Psoas muscle (tissue), 7 donors: ENCODE measurements at regions not wholly inside any gene's neighbourhood (a gene's known extent, or its start where the extent isn't known, plus 50 kb on each side); places are given as distances from the start of the nearest gene placed in this dataset.

Experiments
- ATAC-seq, 4 donors: fragments of 200-7000 bp; cut with Tn5 transposase; one replicate each; pipeline ENCODE4 v1.9.1; 2020; ENCODE audit warnings: moderate library complexity in 3 of 4, mild to moderate bottlenecking in 2 of 4
- DNase-seq, 2 donors: peaks; one replicate each; pipeline ENCODE4 v3.0.0-alpha.2; 2020
- H3K27ac ChIP-seq: fragments of 200-600 bp; one replicate; pipeline ENCODE4 v1.8.0; 2022
- H3K27me3 ChIP-seq, 3 donors: fragments of 200-600 bp in 1 of 3; one replicate each; pipeline versions ENCODE4 v1.6.1 to v1.8.0; 2013 to 2022; ENCODE audit warnings: low read length in 2 of 3, mild to moderate bottlenecking in 2 of 3, moderate library complexity in 1 of 3; ENCODE audit not compliant: insufficient read depth in 3 of 3
- H3K36me3 ChIP-seq, 2 donors: fragments of 200-600 bp in 1 of 2; one replicate each; pipeline versions ENCODE4 v1.6.1 to v1.8.0; 2013 to 2022; ENCODE audit warnings: low read depth in 1 of 2, mild to moderate bottlenecking in 1 of 2, moderate library complexity in 1 of 2; ENCODE audit not compliant: insufficient read depth in 1 of 2
- H3K4me1 ChIP-seq: fragments of 200-600 bp; one replicate; pipeline ENCODE4 v1.8.0; 2022
- H3K4me3 ChIP-seq: fragments of 200-600 bp; one replicate; pipeline ENCODE4 v1.8.0; 2022; ENCODE audit warnings: mild to moderate bottlenecking
- H3K9me3 ChIP-seq: fragments of 200-600 bp; one replicate; pipeline ENCODE4 v1.8.0; 2022
- WGBS, 3 donors: extraction: QIAGEN DNeasy Blood & Tissue Kit; methylation state at CpG; one replicate each; pipeline versions ENCODE4 v1.1.6 to v1.1.7; 2013; 5-methylcytosine and 5-hydroxymethylcytosine counted together
- intact Hi-C, 2 donors: fragments of 100-400 bp; cut with DNase I; formaldehyde crosslinking; loops; one replicate each; pipeline versions ENCODE4 v1.11.0 to v1.14.2; 2022
- TF ChIP-seq, protein P1 (sequence below): fragments of 200-600 bp; IDR thresholded peaks from one replicate; pipeline ENCODE4 v1.8.0; 2022; ENCODE audit warnings: antibody characterized with exemption
- donor health status: healthy with polysubstance abuse.
- donor health status: DM: no; HTN: no; CAD: no; lungs with moderate emphysema.
- donor health status: Bipolar disorder and iron deficiency.
- donor health status: healthy.
- donor health status: DM: yes; HTN: yes; CAD: no.
- donor health status: DM: no; HTN: no; CAD: no.
- donor health status: DM: yes; HTN: yes; CAD: no.

DNA sequence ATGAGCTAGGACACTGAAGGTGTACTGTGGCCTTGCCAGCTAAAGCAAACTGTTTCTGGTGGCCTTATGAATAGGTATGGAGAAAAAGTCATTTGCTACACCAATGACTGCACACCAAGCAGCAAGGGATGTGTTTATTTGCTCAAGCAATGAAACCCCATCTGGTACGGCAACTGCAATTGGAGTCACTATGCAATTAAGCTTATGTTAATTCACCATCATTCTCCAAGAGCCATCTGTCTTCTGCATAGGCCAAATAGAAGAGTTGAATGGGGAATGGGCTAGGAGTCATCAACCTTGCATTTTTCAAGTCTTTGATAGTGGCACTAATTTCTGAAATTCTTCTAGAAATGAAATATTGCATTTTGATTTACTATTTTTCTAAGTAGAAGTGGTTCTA, 372.0 kb downstream of the KCNJ3 start:
- ATAC-seq (no peak), DNase-seq (no peak)
- Histone ChIP-seq H3K36me3 (no peaks in the 10 kb centered on the region), H3K27ac (no peak overlapping the region), H3K9me3 (no peaks in the 10 kb centered on the region), H3K4me1 (no peaks in the 10 kb centered on the region), H3K4me3 (no peak overlapping the region), H3K27me3 (no peaks in the 10 kb centered on the region)
- intact Hi-C loops: no loop called here
- TF ChIP-seq, protein P1, sequence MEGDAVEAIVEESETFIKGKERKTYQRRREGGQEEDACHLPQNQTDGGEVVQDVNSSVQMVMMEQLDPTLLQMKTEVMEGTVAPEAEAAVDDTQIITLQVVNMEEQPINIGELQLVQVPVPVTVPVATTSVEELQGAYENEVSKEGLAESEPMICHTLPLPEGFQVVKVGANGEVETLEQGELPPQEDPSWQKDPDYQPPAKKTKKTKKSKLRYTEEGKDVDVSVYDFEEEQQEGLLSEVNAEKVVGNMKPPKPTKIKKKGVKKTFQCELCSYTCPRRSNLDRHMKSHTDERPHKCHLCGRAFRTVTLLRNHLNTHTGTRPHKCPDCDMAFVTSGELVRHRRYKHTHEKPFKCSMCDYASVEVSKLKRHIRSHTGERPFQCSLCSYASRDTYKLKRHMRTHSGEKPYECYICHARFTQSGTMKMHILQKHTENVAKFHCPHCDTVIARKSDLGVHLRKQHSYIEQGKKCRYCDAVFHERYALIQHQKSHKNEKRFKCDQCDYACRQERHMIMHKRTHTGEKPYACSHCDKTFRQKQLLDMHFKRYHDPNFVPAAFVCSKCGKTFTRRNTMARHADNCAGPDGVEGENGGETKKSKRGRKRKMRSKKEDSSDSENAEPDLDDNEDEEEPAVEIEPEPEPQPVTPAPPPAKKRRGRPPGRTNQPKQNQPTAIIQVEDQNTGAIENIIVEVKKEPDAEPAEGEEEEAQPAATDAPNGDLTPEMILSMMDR: no peak
- WGBS, 3 donors: 67 to 74% (median 73%) methylated on average over 1 of the region's 1 CpG

DNA sequence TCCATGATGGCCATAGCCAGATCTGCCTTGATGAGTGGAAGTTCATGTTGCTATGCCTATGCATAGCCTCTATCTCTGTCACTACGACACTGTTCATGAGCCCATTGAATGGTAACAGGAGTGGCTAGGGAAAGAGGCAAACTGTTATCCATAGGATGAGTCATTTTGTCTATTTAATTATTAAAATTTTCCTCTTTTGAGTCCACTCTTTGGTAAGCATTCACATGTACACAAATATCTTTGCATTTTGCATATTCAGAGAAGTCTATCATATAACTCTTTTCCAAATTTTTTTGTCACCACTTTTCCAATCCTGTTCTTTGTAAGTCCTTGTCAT, 364.4 kb downstream of the KCNJ3 start:
- no peak for ATAC-seq
- Histone ChIP-seq H3K27ac (no peak overlapping the region), H3K27me3 (no peaks in the 10 kb centered on the region), H3K4me1 (no peaks in the 10 kb centered on the region), H3K9me3 (peaks cover 5% of the 10 kb centered on the region), H3K36me3 (no peaks in the 10 kb centered on the region), H3K4me3 (no peak overlapping the region)
- intact Hi-C loops: no loop called here
- TF ChIP-seq, protein P1: no peak
- 91 to 100% (median 93%) methylated on average over 1 of the region's 1 CpG for WGBS, 3 donors
- no peak for DNase-seq

DNA sequence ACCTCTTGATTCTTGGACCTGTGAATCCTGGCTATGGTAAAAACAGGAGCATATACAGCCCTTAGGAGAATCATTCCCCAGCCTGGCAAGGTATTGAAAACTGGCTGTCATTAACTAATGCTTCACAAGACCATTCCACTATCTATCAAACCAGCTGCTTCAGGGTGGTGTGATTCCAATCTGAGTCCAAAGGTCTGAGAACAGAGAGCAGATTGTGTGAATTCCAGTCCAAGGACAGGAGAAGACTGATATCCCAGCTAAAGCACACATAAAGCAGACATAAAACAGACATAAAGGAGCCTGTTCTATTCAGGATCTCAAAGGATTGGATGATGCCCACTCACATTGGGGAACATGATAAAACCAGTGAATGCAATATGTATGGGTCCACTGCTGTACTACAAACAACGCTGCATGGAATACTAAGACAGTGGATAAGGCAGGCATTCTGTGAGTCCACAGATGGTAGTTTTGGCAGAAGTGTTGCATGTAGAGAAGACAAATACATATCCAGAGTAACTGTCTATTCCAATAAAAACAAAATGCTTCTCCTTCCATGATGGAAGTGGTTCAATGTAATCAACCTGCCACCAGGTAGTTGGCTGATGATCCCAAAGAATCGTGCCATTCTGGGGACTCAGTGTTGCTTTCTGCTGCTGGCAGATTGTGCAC, 363.9 kb downstream of the KCNJ3 start:
- Histone ChIP-seq H3K27ac (no peak overlapping the region), H3K4me1 (no peaks in the 10 kb centered on the region), H3K36me3 (no peaks in the 10 kb centered on the region), H3K27me3 (no peaks in the 10 kb centered on the region), H3K4me3 (no peak overlapping the region), H3K9me3 (peaks cover 5% of the 10 kb centered on the region)
- ATAC-seq (no peak), DNase-seq (no peak)
- WGBS, 3 donors: 81 to 94% (median 85%) methylated on average over 2 of the region's 2 CpGs
- TF ChIP-seq, protein P1: no peak
- intact Hi-C loops: no loop called here

DNA sequence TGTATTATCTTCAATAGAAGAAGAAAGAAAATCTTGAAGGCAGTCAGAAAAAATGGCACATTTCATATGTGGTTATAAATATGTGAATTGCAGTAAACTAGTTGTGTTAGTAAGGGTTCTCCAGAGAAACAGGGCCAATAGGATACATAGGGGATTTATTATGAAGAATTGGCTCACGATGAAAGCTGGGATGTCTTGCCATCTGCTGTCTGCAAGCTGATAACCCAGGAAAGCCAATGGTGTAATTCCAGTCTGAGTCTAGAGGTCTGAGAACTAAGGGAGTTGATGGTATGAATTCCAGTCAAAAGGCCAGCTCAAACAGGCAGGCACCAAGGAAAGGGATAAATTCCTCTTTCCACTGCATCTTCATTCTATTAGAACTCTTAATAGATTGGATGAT, 362.4 kb downstream of the KCNJ3 start:
- Histone ChIP-seq H3K27ac (no peak overlapping the region), H3K4me3 (no peak overlapping the region), H3K4me1 (no peaks in the 10 kb centered on the region), H3K27me3 (no peaks in the 10 kb centered on the region), H3K36me3 (no peaks in the 10 kb centered on the region), H3K9me3 (peaks cover 5% of the 10 kb centered on the region)
- intact Hi-C loops: no loop called here
- ATAC-seq: no peak
- DNase-seq: no peak
- TF ChIP-seq, protein P1: no peak
- 62 to 80% (median 65%) methylated on average over 1 of the region's 1 CpG for WGBS, 3 donors

DNA sequence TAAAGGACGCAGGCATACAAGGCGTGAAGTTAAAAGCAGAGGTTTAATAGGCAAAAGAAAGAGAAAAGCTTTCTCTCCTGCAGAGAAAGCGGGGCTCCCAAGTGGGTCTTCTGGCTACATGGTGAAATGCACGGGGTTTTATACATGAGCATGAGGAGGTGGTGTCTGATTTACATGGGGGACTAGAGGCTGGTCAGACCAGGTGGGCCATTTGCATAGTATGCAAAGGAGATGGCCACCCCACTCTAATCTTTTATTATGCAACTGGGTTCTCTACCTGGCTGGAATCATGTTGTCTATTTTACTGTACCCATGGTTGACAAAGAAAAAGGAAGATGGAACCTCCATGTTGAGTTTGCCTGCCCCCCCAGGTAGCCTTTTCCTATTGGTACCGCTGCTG, 356.2 kb downstream of the KCNJ3 start:
- intact Hi-C loops: no loop called here
- TF ChIP-seq, protein P1: no peak
- H3K4me1 ChIP-seq: no peaks in the 10 kb centered on the region
- H3K27ac ChIP-seq: no peak overlapping the region
- no peaks in the 10 kb centered on the region for H3K27me3 ChIP-seq
- no peak overlapping the region for H3K4me3 ChIP-seq
- ATAC-seq: no peak
- DNase-seq: no peak
- no peaks in the 10 kb centered on the region for H3K36me3 ChIP-seq
- WGBS, 3 donors: 82 to 87% (median 86%) methylated on average over 5 of the region's 5 CpGs
- H3K9me3 ChIP-seq: peaks cover under 1% of the 10 kb centered on the region
